Nephron (organoid): ENCODE measurements at regions not wholly inside any gene's neighbourhood (a gene's known extent, or its start where the extent isn't known, plus 50 kb on each side); places are given as distances from the start of the nearest gene placed in this dataset.
"Not testable (repeated sequence)": the region's sequence is repeated elsewhere in the genome, so short reads cannot be mapped to it uniquely, and the experiment has no call there.

Source experiments
- H3K27ac Mint-ChIP-seq, 3 experiments: 2 replicates each; pipeline ENCODE4 v1.8.0; 2020; ENCODE audit warnings: mixed read lengths in 3 of 3, mild to moderate bottlenecking in 2 of 3, moderate library complexity in 1 of 3
- H3K27me3 Mint-ChIP-seq: 2 replicates; pipeline ENCODE4 v1.8.0; 2021; ENCODE audit warnings: low read depth, mild to moderate bottlenecking, moderate library complexity, mixed read lengths
- H3K36me3 Mint-ChIP-seq: 2 replicates; pipeline ENCODE4 v1.8.0; 2020; ENCODE audit warnings: low read depth, mixed read lengths
- H3K4me1 Mint-ChIP-seq: 2 replicates; pipeline ENCODE4 v1.8.0; 2020; ENCODE audit warnings: mixed read lengths
- H3K4me3 Mint-ChIP-seq, 3 experiments: 2 replicates each; pipeline ENCODE4 v1.8.0; 2020; ENCODE audit warnings: mild to moderate bottlenecking in 3 of 3, mixed read lengths in 3 of 3, moderate library complexity in 2 of 3
- H3K9me3 Mint-ChIP-seq: 2 replicates; pipeline ENCODE4 v1.8.0; 2020; ENCODE audit warnings: mixed read lengths
- CTCF ChIP-seq, 3 experiments: fragments of 200-600 bp; sonication (generic); IDR thresholded peaks; one replicate each; pipeline ENCODE4 v1.5.0; 2021; ENCODE audit warnings: antibody characterized with exemption in 3 of 3; ENCODE audit not compliant: unreplicated experiment in 3 of 3

GRCh38 chrX:68953331-68953730 is 124.5 kb downstream of the EFNB1 start:
- peaks cover 18% of the 10 kb centered on the region for H3K9me3 Mint-ChIP-seq
- peaks cover 6% of the 10 kb centered on the region for H3K36me3 Mint-ChIP-seq
- H3K4me3 Mint-ChIP-seq, result no peak overlapping the region
- H3K27ac Mint-ChIP-seq, result no peak overlapping the region
- H3K4me1 Mint-ChIP-seq, result peaks cover 5% of the 10 kb centered on the region
- no peaks in the 10 kb centered on the region for H3K27me3 Mint-ChIP-seq
- no peak for TF ChIP-seq CTCF (IDR thresholded peaks at IDR 0.05; ENCODE audit: unreplicated experiment in 3 of 3)

- H3K4me3 Mint-ChIP-seq, H3K27ac Mint-ChIP-seq, H3K36me3 Mint-ChIP-seq, H3K4me1 Mint-ChIP-seq, H3K27me3 Mint-ChIP-seq: not testable (repeated sequence)
- peaks cover 17% of the 10 kb centered on the region for H3K9me3 Mint-ChIP-seq
Observed at GRCh38 chrX:68951942-68952619, 123.3 kb downstream of the EFNB1 start.

- Mint-ChIP-seq H3K36me3 (peaks cover 6% of the 10 kb centered on the region), H3K9me3 (peaks cover 15% of the 10 kb centered on the region), H3K27me3 (no peaks in the 10 kb centered on the region), H3K27ac (peak overlapping the region in 2 of 3 experiments; percentile 32 to 62), H3K4me1 (peaks cover 5% of the 10 kb centered on the region), H3K4me3 (no peak overlapping the region)
- no peak for TF ChIP-seq CTCF (IDR thresholded peaks at IDR 0.05; ENCODE audit: unreplicated experiment in 3 of 3)
Observed at GRCh38 chrX:68950937-68951336, 122.1 kb downstream of the EFNB1 start.

- H3K4me3 Mint-ChIP-seq, result no peak overlapping the region
- no peak for TF ChIP-seq CTCF (IDR thresholded peaks at IDR 0.05; ENCODE audit: unreplicated experiment in 3 of 3)
- no peak overlapping the region for H3K27ac Mint-ChIP-seq
- H3K36me3 Mint-ChIP-seq, result peaks cover 2% of the 10 kb centered on the region
- H3K9me3 Mint-ChIP-seq, result peaks cover 2% of the 10 kb centered on the region
- H3K27me3 Mint-ChIP-seq, result no peaks in the 10 kb centered on the region
- H3K4me1 Mint-ChIP-seq, result peaks cover 5% of the 10 kb centered on the region
Observed at GRCh38 chrX:68947882-68948605, 119.2 kb downstream of the EFNB1 start.

- Mint-ChIP-seq H3K36me3 (no peaks in the 10 kb centered on the region), H3K27me3 (no peaks in the 10 kb centered on the region), H3K4me3 (no peak overlapping the region)
Observed at GRCh38 chrX:68945603-68946228, 116.9 kb downstream of the EFNB1 start.

More at GRCh38 chrX:68945603-68946228, 116.9 kb downstream of the EFNB1 start:
- Mint-ChIP-seq H3K9me3 (no peaks in the 10 kb centered on the region), H3K4me1 (peaks cover 18% of the 10 kb centered on the region), H3K27ac (peak overlapping the region in 2 of 3 experiments; percentile 48 to 58)
- peak; percentile 11 to 32 (median 12) for TF ChIP-seq CTCF (IDR thresholded peaks at IDR 0.05; ENCODE audit: unreplicated experiment in 3 of 3)
